HG03432 (cell line): ENCODE measurements at regions not wholly inside any gene's neighbourhood (a gene's known extent, or its start where the extent isn't known, plus 50 kb on each side); places are given as distances from the start of the nearest gene placed in this dataset.

ENCODE experiments used
- ATAC-seq: cut with Tn5 transposase; IDR thresholded peaks from one replicate; pipeline ENCODE4 v1.9.1; 2021; ENCODE audit warnings: mild to moderate bottlenecking, moderate library complexity; ENCODE audit not compliant: unreplicated experiment

- no peak for ATAC-seq
Measured at GRCh38 chr7:84684836-84685480, 490.4 kb upstream of the SEMA3A start.

- ATAC-seq = no peak
Measured at GRCh38 chr7:84682543-84682942, 488.0 kb upstream of the SEMA3A start.

DNA sequence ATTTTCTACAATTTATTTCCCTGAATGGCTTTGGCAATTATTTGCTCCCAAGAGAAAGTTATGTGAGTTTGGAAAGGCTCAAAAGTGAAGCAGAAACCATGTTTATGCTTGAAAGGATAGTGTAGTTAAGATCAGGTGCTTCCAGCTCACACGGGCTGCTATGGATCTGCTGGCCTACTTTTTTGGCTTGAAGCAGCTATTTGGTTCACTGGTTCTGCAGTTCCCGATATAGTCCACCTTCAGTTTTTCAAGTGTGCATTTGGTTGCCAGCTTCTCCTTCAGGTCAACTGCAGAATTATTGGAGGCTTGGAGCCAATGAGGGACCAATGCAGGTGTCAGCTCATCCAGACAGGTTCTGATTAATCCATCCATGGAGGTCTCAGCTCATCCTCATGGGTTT is 484.3 kb upstream of the SEMA3A start:
- no peak for ATAC-seq

GRCh38 chr7:84677117-84677732 is 482.6 kb upstream of the SEMA3A start:
- no peak for ATAC-seq

GRCh38 chr7:84675633-84676034 is 481.0 kb upstream of the SEMA3A start:
- peak; percentile 72 for ATAC-seq

DNA sequence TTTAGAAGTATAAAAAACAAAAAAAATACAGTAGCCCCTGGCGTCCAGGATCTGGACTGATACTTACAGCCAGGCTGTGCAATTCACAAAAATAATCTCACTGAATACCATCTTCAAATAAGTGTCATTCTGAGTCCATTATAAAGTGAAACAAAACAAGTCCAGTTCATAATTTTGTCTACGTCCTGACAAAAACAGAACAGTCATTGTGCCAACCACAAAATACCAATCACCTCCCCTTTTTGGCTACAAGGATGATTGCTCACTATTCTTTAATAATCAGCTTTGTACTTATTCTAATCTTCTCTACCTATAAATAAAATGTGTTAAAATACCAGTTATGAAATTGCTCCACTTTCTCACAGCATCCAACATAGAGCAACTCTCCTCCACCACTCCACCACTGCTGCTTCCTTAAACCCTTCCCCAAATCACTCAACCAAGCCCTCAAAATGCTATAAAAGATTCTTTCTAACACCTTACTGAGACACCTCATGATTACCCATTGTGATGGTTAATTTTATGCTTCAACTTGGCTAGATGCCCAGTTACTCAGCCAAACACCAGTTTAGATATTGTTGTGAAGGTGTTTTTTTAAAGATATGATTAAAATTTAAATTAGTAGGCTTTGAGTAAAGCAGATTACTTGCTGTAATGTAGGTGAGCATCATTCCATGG is 479.8 kb upstream of the SEMA3A start:
- no peak for ATAC-seq

DNA sequence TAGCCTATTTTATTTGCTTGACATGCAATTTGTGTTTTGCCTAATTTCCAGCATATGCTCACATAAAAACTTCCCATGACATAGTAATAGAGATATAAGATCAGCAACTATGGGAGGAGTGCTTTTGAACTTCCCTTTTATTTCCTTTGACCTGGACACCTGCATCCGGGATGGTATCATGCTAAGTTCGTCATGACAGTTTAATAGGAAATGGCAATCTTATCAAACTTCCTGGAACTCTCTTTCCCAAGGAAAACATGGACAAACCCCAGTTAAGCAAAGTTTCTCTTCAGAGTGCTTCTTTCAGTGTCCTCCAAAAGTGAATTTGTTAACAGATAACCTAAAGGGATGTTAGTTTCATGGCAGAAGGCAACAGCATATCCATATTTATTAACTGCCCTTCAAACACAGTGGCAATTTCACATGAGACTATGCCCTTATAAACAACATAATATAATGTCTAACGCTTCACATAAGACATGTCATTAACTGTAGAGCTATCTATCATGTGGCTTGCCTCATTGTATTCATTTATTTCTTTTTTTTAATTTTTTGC is 474.7 kb upstream of the SEMA3A start:
- no peak for ATAC-seq

DNA sequence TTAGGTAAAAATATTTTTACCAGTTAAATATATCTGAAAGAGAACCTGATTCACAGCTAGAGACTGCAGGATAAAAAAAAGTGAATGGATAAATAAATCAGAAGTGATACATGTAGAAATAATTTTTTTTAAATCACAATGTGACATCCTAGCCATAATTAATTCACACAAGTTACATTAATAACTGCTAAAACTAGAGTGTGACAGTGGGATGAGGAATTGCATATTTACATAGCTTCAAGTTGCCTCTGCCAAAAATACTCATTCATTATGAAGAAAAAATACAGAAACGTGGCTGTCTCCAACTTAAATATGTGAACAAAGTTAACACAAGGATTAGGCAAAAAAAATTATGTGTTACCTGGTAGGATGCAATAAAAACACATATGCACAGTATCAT is 473.5 kb upstream of the SEMA3A start:
- no peak for ATAC-seq

DNA sequence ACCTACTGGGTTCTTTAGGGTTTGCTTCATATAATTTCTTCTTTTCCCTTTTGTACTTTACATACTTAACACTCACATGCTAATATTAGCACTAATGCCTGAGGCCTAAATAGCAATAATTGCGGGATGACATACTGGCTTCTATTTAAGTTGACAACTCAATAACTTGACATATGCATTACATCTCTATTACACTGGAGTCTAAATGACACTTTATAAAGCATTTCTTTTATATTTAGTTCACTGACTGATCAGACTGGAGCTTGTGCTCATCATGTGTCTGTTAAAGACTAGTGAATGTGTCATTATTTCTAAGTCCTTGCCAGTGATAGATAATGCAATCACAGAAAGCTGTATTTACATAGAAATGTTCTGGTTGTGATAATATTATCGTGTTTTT is 472.1 kb upstream of the SEMA3A start:
- no peak for ATAC-seq

- no peak for ATAC-seq
Measured at GRCh38 chr7:84665339-84665738, 470.8 kb upstream of the SEMA3A start.

DNA sequence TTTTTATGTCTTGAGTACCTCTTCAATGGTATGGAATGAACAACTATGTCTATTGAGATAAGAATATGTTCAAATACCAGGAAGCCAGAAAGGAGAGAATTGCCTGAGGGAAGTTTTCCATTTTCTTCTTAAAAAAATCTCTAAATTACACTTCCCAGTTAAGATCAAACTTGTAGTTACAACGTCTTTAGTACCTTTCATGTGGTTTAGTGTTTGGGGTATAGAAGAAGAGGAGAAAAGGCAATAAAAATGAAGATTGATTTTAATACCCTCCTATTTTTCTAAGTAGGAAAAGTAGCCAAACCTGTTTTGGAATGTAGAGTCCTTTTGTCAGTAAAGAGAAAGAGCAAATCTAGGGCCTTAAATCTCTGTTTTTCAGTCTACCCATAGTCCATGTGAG is 470.0 kb upstream of the SEMA3A start:
- ATAC-seq = no peak

DNA sequence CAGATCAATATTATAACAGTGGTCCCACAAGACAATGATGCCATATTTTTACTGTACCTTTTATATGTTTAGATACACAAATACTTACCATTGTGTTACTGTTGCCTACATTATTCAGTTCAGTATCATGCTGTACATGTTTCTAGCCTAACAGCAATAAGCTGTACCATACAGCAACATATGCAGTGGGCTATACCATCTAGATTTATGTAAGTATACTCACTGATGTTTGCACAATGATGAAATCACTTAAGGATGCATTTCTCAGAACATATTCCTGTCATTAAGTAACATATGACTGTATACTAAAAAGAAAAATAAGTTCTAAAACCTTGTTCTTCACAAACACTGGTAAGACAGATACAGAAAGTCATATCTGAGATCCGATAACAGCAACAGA is 468.6 kb upstream of the SEMA3A start:
- ATAC-seq = no peak

GRCh38 chr7:84658286-84658685 is 463.7 kb upstream of the SEMA3A start:
- ATAC-seq = no peak

- ATAC-seq = no peak
Measured at GRCh38 chr7:84654273-84654672, 459.7 kb upstream of the SEMA3A start.

- no peak for ATAC-seq
Measured at GRCh38 chr7:84651876-84652275, 457.3 kb upstream of the SEMA3A start.

DNA sequence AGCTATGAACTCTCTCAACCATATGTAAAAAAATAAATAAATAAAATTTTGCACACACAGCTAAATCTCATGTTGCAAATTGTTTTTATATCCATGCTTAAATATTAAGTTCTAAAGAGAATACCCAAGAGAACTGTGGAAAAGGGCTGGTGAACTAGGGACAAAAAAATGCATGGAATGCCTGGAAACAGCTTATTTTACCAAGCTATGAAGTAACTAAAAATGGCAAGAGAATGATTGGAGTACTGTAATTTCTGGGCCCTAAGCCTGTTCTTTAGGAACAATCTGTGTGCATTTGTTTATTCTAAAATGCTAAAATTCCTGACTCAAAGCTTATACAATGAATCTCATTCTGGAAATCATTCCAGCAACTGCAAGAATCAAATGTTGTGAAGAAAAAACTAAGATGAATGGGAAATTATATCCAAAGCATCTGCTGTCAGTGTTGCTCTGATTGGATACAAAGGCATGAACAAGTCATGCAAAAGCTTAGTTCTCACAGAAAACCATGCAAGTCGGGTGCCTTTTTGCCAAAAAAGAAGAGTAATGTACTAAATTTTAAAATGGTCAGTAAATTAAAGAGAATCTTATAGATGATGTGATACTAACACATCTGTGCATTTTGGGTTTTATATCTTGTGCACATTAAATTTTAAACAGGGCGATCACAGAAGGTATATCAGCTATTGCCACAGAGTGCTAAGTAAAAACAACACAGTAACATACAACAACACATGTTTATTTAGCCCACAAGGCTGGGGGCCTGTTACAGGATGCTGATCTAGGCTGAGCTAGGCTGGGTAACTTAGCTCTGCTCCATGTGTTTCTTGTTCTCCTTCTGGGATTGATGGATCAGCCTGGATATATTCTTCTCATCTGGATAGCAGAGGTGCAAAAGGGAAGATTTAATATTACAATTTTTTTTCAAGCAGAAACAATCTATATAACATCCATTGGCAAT is 453.5 kb upstream of the SEMA3A start:
- ATAC-seq = no peak

DNA sequence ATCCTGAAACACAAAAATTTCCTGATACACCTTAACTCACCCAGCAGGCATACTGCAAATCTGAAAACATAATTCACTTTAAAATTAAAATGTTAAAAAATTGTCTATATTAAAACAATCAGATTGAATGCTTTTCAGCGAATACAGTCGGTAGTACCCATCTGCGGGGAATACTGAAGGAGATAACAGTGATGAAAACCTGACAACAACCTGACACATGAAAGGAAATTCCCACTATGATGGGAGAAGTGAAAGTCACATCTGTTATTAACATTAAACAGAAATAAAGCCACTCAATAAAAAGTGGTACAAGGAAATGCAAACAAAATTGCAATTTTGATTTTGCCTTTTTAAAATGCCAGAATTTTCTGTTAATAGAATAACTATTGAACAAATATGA is 448.0 kb upstream of the SEMA3A start:
- ATAC-seq = no peak

GRCh38 chr7:84640637-84641036 is 446.0 kb upstream of the SEMA3A start:
- ATAC-seq = no peak

DNA sequence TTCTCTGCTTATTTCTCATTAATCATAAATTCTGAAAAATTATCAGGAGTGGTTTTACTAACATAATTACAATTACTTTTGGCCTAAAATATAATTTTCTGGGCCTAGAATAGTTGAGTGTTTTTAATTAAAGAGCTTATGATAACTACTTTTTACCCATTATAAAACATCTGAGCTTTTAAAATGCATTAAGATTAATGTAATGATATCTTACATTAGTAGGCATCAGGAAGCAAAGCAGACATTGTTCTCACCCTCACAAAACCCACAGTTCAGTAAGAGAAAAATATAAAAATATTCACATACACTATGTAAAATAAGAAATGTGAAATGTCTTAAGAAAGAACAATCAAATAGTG is 443.7 kb upstream of the SEMA3A start:
- ATAC-seq = no peak

DNA sequence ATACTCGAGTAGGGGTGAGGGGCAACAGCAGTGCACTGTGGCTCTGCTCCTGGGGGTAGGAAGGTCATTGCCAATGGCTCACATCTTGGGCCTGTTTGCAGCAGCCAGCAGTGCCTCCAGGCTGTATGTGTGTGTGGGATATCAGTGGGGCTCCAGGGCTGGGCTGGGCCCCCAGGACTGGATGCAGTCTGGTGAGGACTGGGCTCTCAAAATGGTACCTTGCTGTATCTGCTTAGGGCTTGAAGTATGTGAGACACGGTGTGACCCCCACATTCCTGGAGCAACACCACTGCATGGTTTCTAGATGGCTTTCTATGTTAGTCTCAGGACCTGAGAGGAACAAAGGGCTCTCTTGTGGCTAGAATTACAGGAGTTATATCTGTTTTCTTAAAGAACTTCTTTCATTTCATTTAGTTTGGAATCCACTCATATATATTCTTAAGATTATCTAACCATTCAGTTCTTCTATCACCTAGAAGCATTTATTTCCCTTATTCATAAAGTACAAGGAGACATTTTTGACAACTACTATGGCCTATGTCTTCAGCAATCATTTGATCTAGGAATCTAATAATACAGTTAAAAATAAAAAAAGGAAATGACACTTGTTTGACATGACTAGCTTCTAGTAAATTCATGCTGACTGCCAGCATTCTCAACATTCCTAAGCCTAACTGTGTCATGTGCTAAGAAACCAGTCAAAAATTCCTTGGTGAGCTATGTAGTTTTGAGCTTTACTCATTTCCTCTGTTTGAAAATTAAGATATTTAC is 443.2 kb upstream of the SEMA3A start:
- no peak for ATAC-seq
